Urinary bladder (tissue), 3 donors: ENCODE measurements at regions not wholly inside any gene's neighbourhood (a gene's known extent, or its start where the extent isn't known, plus 50 kb on each side); places are given as distances from the start of the nearest gene placed in this dataset.

ENCODE experiments used
- DNase-seq: peaks from one replicate; pipeline ENCODE4 v3.0.0-alpha.2; 2015; ENCODE audit errors: extremely low spot score
- H3K27ac ChIP-seq: one replicate; pipeline ENCODE4 v1.5.1; 2013; ENCODE audit warnings: low read depth, mild to moderate bottlenecking, moderate library complexity
- H3K36me3 ChIP-seq: one replicate; pipeline ENCODE4 v1.6.1; 2013; ENCODE audit warnings: mild to moderate bottlenecking, moderate library complexity; ENCODE audit not compliant: insufficient read depth
- H3K4me1 ChIP-seq: one replicate; pipeline ENCODE4 v1.6.1; 2013; ENCODE audit warnings: mild to moderate bottlenecking, moderate library complexity; ENCODE audit not compliant: insufficient read depth
- H3K4me3 ChIP-seq: one replicate; pipeline ENCODE4 v1.5.1; 2013; ENCODE audit warnings: low read depth, low read length
- WGBS: extraction: QIAGEN DNeasy Blood & Tissue Kit; methylation state at CpG from one replicate; pipeline ENCODE4 v1.1.7; 2013; 5-methylcytosine and 5-hydroxymethylcytosine counted together
- donor health status: healthy with polysubstance abuse.
- donor health status: healthy.

- H3K36me3 ChIP-seq, result no peaks in the 10 kb centered on the region
- no peak overlapping the region for H3K27ac ChIP-seq
- H3K4me3 ChIP-seq, result no peak overlapping the region
- DNase-seq, result no peak
- no peaks in the 10 kb centered on the region for H3K4me1 ChIP-seq
- 98% methylated on average over 1 of the region's 1 CpG for WGBS
Observed at GRCh38 chr4:15242021-15242420, 185.8 kb upstream of the C1QTNF7 start.

- 97% methylated on average over 2 of the region's 2 CpGs for WGBS
Observed at GRCh38 chr4:15244354-15244753, 183.5 kb upstream of the C1QTNF7 start.

GRCh38 chr4:15245006-15245530 lies 182.8 kb upstream of the C1QTNF7 start:
- Histone ChIP-seq H3K4me3 (no peak overlapping the region), H3K36me3 (no peaks in the 10 kb centered on the region), H3K4me1 (no peaks in the 10 kb centered on the region), H3K27ac (no peak overlapping the region)
- DNase-seq, result no peak
- WGBS, result 75% methylated on average over 3 of the region's 3 CpGs

More at GRCh38 chr4:15244354-15244753, 183.5 kb upstream of the C1QTNF7 start:
- Histone ChIP-seq H3K4me3 (no peak overlapping the region), H3K27ac (no peak overlapping the region), H3K36me3 (no peaks in the 10 kb centered on the region), H3K4me1 (no peaks in the 10 kb centered on the region)
- DNase-seq, result no peak

- no peaks in the 10 kb centered on the region for H3K4me1 ChIP-seq
- H3K27ac ChIP-seq, result no peak overlapping the region
- H3K36me3 ChIP-seq, result no peaks in the 10 kb centered on the region
- no peak for DNase-seq
- no peak overlapping the region for H3K4me3 ChIP-seq
- 26% methylated on average over 3 of the region's 3 CpGs for WGBS
Observed at GRCh38 chr4:15250021-15250441, 177.8 kb upstream of the C1QTNF7 start.

- 86% methylated on average over 4 of the region's 4 CpGs for WGBS
- Histone ChIP-seq H3K4me1 (no peaks in the 10 kb centered on the region), H3K36me3 (no peaks in the 10 kb centered on the region), H3K27ac (no peak overlapping the region), H3K4me3 (no peak overlapping the region)
- no peak for DNase-seq
Observed at GRCh38 chr4:15253349-15253748, 174.5 kb upstream of the C1QTNF7 start.

- Histone ChIP-seq H3K4me3 (no peak overlapping the region), H3K4me1 (no peaks in the 10 kb centered on the region), H3K27ac (no peak overlapping the region), H3K36me3 (no peaks in the 10 kb centered on the region)
- no peak for DNase-seq
- 90% methylated on average over 7 of the region's 7 CpGs for WGBS
Observed at GRCh38 chr4:15254236-15254880, 173.5 kb upstream of the C1QTNF7 start.

GRCh38 chr4:15255537-15255936 lies 172.3 kb upstream of the C1QTNF7 start:
- no peak for DNase-seq
- Histone ChIP-seq H3K4me3 (no peak overlapping the region), H3K4me1 (no peaks in the 10 kb centered on the region), H3K36me3 (no peaks in the 10 kb centered on the region), H3K27ac (no peak overlapping the region)
- 82% methylated on average over 4 of the region's 4 CpGs for WGBS

GRCh38 chr4:15260758-15261157 lies 167.1 kb upstream of the C1QTNF7 start:
- Histone ChIP-seq H3K4me3 (no peak overlapping the region), H3K36me3 (no peaks in the 10 kb centered on the region), H3K27ac (no peak overlapping the region), H3K4me1 (no peaks in the 10 kb centered on the region)
- no peak for DNase-seq
- 62% methylated on average over 5 of the region's 5 CpGs for WGBS

- no peak overlapping the region for H3K4me3 ChIP-seq
Observed at GRCh38 chr4:15262396-15262795, 165.4 kb upstream of the C1QTNF7 start.

GRCh38 chr4:15270201-15270600 lies 157.6 kb upstream of the C1QTNF7 start:
- DNase-seq, result no peak
- H3K27ac ChIP-seq, result no peak overlapping the region
- no peaks in the 10 kb centered on the region for H3K4me1 ChIP-seq
- no peak overlapping the region for H3K4me3 ChIP-seq
- WGBS, result 81% methylated on average over 2 of the region's 2 CpGs
- H3K36me3 ChIP-seq, result no peaks in the 10 kb centered on the region

More at GRCh38 chr4:15262396-15262795, 165.4 kb upstream of the C1QTNF7 start:
- no peak for DNase-seq
- H3K4me1 ChIP-seq, result no peaks in the 10 kb centered on the region
- no peak overlapping the region for H3K27ac ChIP-seq
- H3K36me3 ChIP-seq, result no peaks in the 10 kb centered on the region

- no peak overlapping the region for H3K27ac ChIP-seq
- H3K4me1 ChIP-seq, result no peaks in the 10 kb centered on the region
- H3K36me3 ChIP-seq, result no peaks in the 10 kb centered on the region
- DNase-seq, result no peak
- WGBS, result 98% methylated on average over 2 of the region's 2 CpGs
- no peak overlapping the region for H3K4me3 ChIP-seq
Observed at GRCh38 chr4:15286041-15286440, 141.8 kb upstream of the C1QTNF7 start.

- 81% methylated on average over 1 of the region's 1 CpG for WGBS
- H3K4me3 ChIP-seq, result no peak overlapping the region
- H3K36me3 ChIP-seq, result no peaks in the 10 kb centered on the region
- no peaks in the 10 kb centered on the region for H3K4me1 ChIP-seq
- H3K27ac ChIP-seq, result no peak overlapping the region
- no peak for DNase-seq
Observed at GRCh38 chr4:15291122-15291521, 136.7 kb upstream of the C1QTNF7 start.

- no peak for DNase-seq
- Histone ChIP-seq H3K36me3 (no peaks in the 10 kb centered on the region), H3K4me1 (no peaks in the 10 kb centered on the region), H3K4me3 (no peak overlapping the region), H3K27ac (no peak overlapping the region)
- WGBS, result 75% methylated on average over 2 of the region's 2 CpGs
Observed at GRCh38 chr4:15293711-15294110, 134.1 kb upstream of the C1QTNF7 start.

- H3K4me1 ChIP-seq, result no peaks in the 10 kb centered on the region
- no peak overlapping the region for H3K4me3 ChIP-seq
- H3K36me3 ChIP-seq, result no peaks in the 10 kb centered on the region
- DNase-seq, result no peak
- no peak overlapping the region for H3K27ac ChIP-seq
- WGBS, result 99% methylated on average over 1 of the region's 1 CpG
Observed at GRCh38 chr4:15294202-15294601, 133.6 kb upstream of the C1QTNF7 start.
